Tibial artery (tissue), 4 donors: ENCODE measurements at regions not wholly inside any gene's neighbourhood (a gene's known extent, or its start where the extent isn't known, plus 50 kb on each side); places are given as distances from the start of the nearest gene placed in this dataset.
"Not testable (repeated sequence)": the region's sequence is repeated elsewhere in the genome, so short reads cannot be mapped to it uniquely, and the experiment has no call there.

Experiments
- DNase-seq, 2 donors: peaks; one replicate each; pipeline ENCODE4 v3.0.0-alpha.2; 2019
- H3K27ac ChIP-seq, 2 donors: fragments of 200-600 bp; sonication (generic) in 1 of 2; 1 replicate in 1 of 2; 2 replicates in 1 of 2; pipeline ENCODE4 v1.5.1; 2018 to 2019; ENCODE audit warnings: mild to moderate bottlenecking in 1 of 2
- H3K27me3 ChIP-seq, 2 donors: fragments of 200-600 bp; sonication (generic) in 1 of 2; one replicate each; pipeline versions ENCODE4 v1.5.1 to v1.6.0; 2016 to 2019
- H3K36me3 ChIP-seq, 3 donors: fragments of 200-600 bp; sonication (generic) in 2 of 3; one replicate each; pipeline ENCODE4 v1.5.1; 2016 to 2019; ENCODE audit warnings: mild to moderate bottlenecking in 2 of 3
- H3K4me1 ChIP-seq, 4 donors: fragments of 200-600 bp; sonication (generic) in 2 of 4; 1 replicate in 3 of 4; 2 replicates in 1 of 4; pipeline ENCODE4 v1.5.1; 2016 to 2019
- H3K4me3 ChIP-seq, 2 donors: fragments of 200-600 bp; sonication (generic) in 1 of 2; 1 replicate in 1 of 2; 2 replicates in 1 of 2; pipeline ENCODE4 v1.5.1; 2018 to 2019; ENCODE audit warnings: mild to moderate bottlenecking in 2 of 2
- H3K9me3 ChIP-seq, 3 donors: fragments of 200-600 bp; sonication (generic) in 1 of 3; one replicate each; pipeline ENCODE4 v1.5.1; 2016 to 2019
- intact Hi-C: fragments of 100-400 bp; cut with DNase I; formaldehyde crosslinking; loops from one replicate; pipeline ENCODE4 v1.15.0; 2023; ENCODE audit warnings: low total_unique reads
- TF ChIP-seq, protein P1 (sequence below), 2 experiments: fragments of 200-600 bp in 1 of 2; fragments of 450-650 bp in 1 of 2; IDR thresholded peaks; one replicate each; pipeline ENCODE4 v1.5.1; 2017 to 2019; ENCODE audit warnings: antibody characterized with exemption in 2 of 2, mild to moderate bottlenecking in 1 of 2, moderate library complexity in 1 of 2

GRCh38 chr4:159937595-159937994, 834.7 kb downstream of the RAPGEF2 start:
- no peak overlapping the region for H3K4me3 ChIP-seq
- no peak for DNase-seq
- intact Hi-C loops, result no loop called here
- TF ChIP-seq, protein P1, sequence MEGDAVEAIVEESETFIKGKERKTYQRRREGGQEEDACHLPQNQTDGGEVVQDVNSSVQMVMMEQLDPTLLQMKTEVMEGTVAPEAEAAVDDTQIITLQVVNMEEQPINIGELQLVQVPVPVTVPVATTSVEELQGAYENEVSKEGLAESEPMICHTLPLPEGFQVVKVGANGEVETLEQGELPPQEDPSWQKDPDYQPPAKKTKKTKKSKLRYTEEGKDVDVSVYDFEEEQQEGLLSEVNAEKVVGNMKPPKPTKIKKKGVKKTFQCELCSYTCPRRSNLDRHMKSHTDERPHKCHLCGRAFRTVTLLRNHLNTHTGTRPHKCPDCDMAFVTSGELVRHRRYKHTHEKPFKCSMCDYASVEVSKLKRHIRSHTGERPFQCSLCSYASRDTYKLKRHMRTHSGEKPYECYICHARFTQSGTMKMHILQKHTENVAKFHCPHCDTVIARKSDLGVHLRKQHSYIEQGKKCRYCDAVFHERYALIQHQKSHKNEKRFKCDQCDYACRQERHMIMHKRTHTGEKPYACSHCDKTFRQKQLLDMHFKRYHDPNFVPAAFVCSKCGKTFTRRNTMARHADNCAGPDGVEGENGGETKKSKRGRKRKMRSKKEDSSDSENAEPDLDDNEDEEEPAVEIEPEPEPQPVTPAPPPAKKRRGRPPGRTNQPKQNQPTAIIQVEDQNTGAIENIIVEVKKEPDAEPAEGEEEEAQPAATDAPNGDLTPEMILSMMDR (IDR thresholded peaks at IDR 0.05), result no peak
- H3K4me1 ChIP-seq, result no peaks in the 10 kb centered on the region
- H3K9me3 ChIP-seq, result peaks cover 0 to 4% (median 0%) of the 10 kb centered on the region in 3 donors
- no peaks in the 10 kb centered on the region for H3K36me3 ChIP-seq
- no peak overlapping the region for H3K27ac ChIP-seq
- no peaks in the 10 kb centered on the region for H3K27me3 ChIP-seq

- H3K27ac ChIP-seq, H3K4me1 ChIP-seq, H3K36me3 ChIP-seq, H3K4me3 ChIP-seq, intact Hi-C loops, DNase-seq, H3K9me3 ChIP-seq, H3K27me3 ChIP-seq: not testable (repeated sequence)
Observed at GRCh38 chr4:159939681-159940080, 836.8 kb downstream of the RAPGEF2 start.

DNA sequence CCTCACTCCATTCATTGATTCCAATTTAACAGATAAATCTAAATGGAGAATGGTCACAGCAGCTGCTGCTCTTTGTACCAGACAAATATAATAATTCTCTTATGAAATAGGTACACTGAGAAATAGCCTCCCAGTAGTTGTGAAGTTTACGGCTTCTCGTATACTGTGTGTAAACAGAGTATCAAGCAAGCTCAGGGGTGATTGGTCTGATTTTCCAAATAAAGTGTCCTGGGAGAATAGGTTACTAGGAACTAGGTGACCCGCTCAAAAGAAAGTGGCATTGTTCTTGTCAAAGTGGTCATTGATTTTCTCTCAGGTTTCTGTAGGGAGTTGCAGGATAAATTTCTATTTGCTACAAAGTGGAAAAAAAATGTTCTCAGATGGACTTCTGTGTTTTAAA, 838.2 kb downstream of the RAPGEF2 start:
- Histone ChIP-seq H3K4me3 (no peak overlapping the region), H3K27me3 (no peaks in the 10 kb centered on the region), H3K27ac (no peak overlapping the region), H3K36me3 (no peaks in the 10 kb centered on the region), H3K9me3 (no peaks in the 10 kb centered on the region), H3K4me1 (no peaks in the 10 kb centered on the region)
- TF ChIP-seq, protein P1 (IDR thresholded peaks at IDR 0.05), result no peak
- intact Hi-C loops, result no loop called here
- DNase-seq, result no peak

- Histone ChIP-seq H3K27ac (no peak overlapping the region), H3K36me3 (no peaks in the 10 kb centered on the region), H3K27me3 (no peaks in the 10 kb centered on the region), H3K4me1 (no peaks in the 10 kb centered on the region), H3K4me3 (no peak overlapping the region), H3K9me3 (no peaks in the 10 kb centered on the region)
- intact Hi-C loops, result no loop called here
- DNase-seq, result no peak
- TF ChIP-seq, protein P1 (IDR thresholded peaks at IDR 0.05), result no peak
Observed at GRCh38 chr4:159944477-159944876, 841.6 kb downstream of the RAPGEF2 start.

GRCh38 chr4:159946983-159947615, 844.2 kb downstream of the RAPGEF2 start:
- Histone ChIP-seq H3K4me1 (no peaks in the 10 kb centered on the region), H3K27me3 (no peaks in the 10 kb centered on the region), H3K36me3 (no peaks in the 10 kb centered on the region), H3K4me3 (no peak overlapping the region), H3K9me3 (no peaks in the 10 kb centered on the region), H3K27ac (no peak overlapping the region)
- intact Hi-C loops, result no loop called here
- TF ChIP-seq, protein P1 (IDR thresholded peaks at IDR 0.05), result peak; percentile 31 to 42
- no peak for DNase-seq

- no peak for DNase-seq
- no peaks in the 10 kb centered on the region for H3K4me1 ChIP-seq
- H3K4me3 ChIP-seq, result no peak overlapping the region
- no peaks in the 10 kb centered on the region for H3K36me3 ChIP-seq
- TF ChIP-seq, protein P1 (IDR thresholded peaks at IDR 0.05), result no peak
- H3K27me3 ChIP-seq, result no peaks in the 10 kb centered on the region
- no peaks in the 10 kb centered on the region for H3K9me3 ChIP-seq
- intact Hi-C loops, result no loop called here
- no peak overlapping the region for H3K27ac ChIP-seq
Observed at GRCh38 chr4:159950707-159951106, 847.8 kb downstream of the RAPGEF2 start.
